GM23338 (cell line): ENCODE measurements at regions not wholly inside any gene's neighbourhood (a gene's known extent, or its start where the extent isn't known, plus 50 kb on each side); places are given as distances from the start of the nearest gene placed in this dataset.

Source experiments
- ATAC-seq: fragments of 200-7000 bp; cut with Tn5 transposase; 3 replicates; pipeline ENCODE4 v1.9.1; 2020
- DNase-seq: peaks from one replicate; pipeline ENCODE4 v3.0.0-alpha.2; 2015; ENCODE audit warnings: low spot score
- H2AFZ ChIP-seq: fragments of 200-600 bp; sonication (generic); 2 replicates; pipeline ENCODE4 v1.8.0; 2016; ENCODE audit warnings: antibody characterized with exemption, mild to moderate bottlenecking, moderate library complexity
- H3F3A ChIP-seq: fragments of 200-600 bp; sonication (generic); replicated peaks from 2 replicates; pipeline ENCODE4 v1.8.0; 2017; ENCODE audit warnings: antibody characterized with exemption, mixed run types, low read depth
- H3K27ac ChIP-seq: fragments of 200-600 bp; sonication (generic); 2 replicates; pipeline ENCODE4 v1.6.1; 2016; ENCODE audit warnings: low read depth
- H3K27me3 ChIP-seq: fragments of 200-600 bp; sonication (generic); 2 replicates; pipeline ENCODE4 v1.8.0; 2016; ENCODE audit warnings: mild to moderate bottlenecking, mixed run types, moderate library complexity; ENCODE audit not compliant: insufficient read depth
- H3K36me3 ChIP-seq: fragments of 200-600 bp; sonication (generic); 2 replicates; pipeline ENCODE4 v1.8.0; 2016; ENCODE audit warnings: mild to moderate bottlenecking; ENCODE audit not compliant: insufficient read depth
- H3K4me1 ChIP-seq: fragments of 200-600 bp; sonication (generic); 2 replicates; pipeline ENCODE4 v1.8.0; 2016; ENCODE audit warnings: mild to moderate bottlenecking, moderate library complexity; ENCODE audit not compliant: insufficient read depth
- H3K4me2 ChIP-seq: fragments of 200-600 bp; sonication (generic); 2 replicates; pipeline ENCODE4 v1.7.1; 2017; ENCODE audit warnings: mixed run types
- H3K4me3 ChIP-seq: fragments of 200-600 bp; sonication (generic); 2 replicates; pipeline ENCODE4 v1.6.1; 2016; ENCODE audit warnings: mixed run types
- H3K79me2 ChIP-seq: fragments of 200-600 bp; sonication (generic); replicated peaks from 2 replicates; pipeline ENCODE4 v1.8.0; 2017; ENCODE audit warnings: mild to moderate bottlenecking; ENCODE audit not compliant: insufficient read depth
- H3K9me2 ChIP-seq: fragments of 200-600 bp; sonication (generic); 2 replicates; pipeline ENCODE4 v1.8.0; 2017; ENCODE audit not compliant: insufficient read depth
- H4K20me1 ChIP-seq: fragments of 200-600 bp; sonication (generic); replicated peaks from 2 replicates; pipeline ENCODE4 v1.8.0; 2017; ENCODE audit warnings: mild to moderate bottlenecking; ENCODE audit not compliant: insufficient read depth
- H3K27ac Mint-ChIP-seq: 2 replicates; pipeline ENCODE4 v1.8.0; 2020; ENCODE audit warnings: inconsistent platforms, mild to moderate bottlenecking, moderate library complexity, mixed read lengths
- H3K27me3 Mint-ChIP-seq: 3 replicates; pipeline ENCODE4 v1.8.0; 2022; ENCODE audit warnings: low read depth, mild to moderate bottlenecking, moderate library complexity, mixed read lengths, inconsistent platforms; ENCODE audit not compliant: insufficient read depth, poor library complexity
- H3K36me3 Mint-ChIP-seq: 3 replicates; pipeline ENCODE4 v1.8.0; 2021; ENCODE audit warnings: low read depth, mild to moderate bottlenecking, inconsistent platforms, moderate library complexity, mixed read lengths
- H3K4me1 Mint-ChIP-seq: 3 replicates; pipeline ENCODE4 v1.8.0; 2020; ENCODE audit warnings: mild to moderate bottlenecking, inconsistent platforms, mixed read lengths
- H3K4me3 Mint-ChIP-seq: 3 replicates; pipeline ENCODE4 v1.8.0; 2021; ENCODE audit warnings: moderate library complexity, mild to moderate bottlenecking, inconsistent platforms, mixed read lengths
- H3K9me3 Mint-ChIP-seq: 3 replicates; pipeline ENCODE4 v1.8.0; 2020; ENCODE audit warnings: moderate library complexity, mild to moderate bottlenecking, inconsistent platforms, mixed read lengths
- CREB1 ChIP-seq: fragments of 250-450 bp; sonication (Bioruptor Pico); IDR thresholded peaks from 2 replicates; pipeline ENCODE4 v1.5.0; 2020; ENCODE audit warnings: low read depth, mild to moderate bottlenecking, moderate library complexity
- EZH2 ChIP-seq: fragments of 200-600 bp; sonication (generic); IDR thresholded peaks from one replicate; pipeline ENCODE4 v1.8.0; 2017; ENCODE audit warnings: antibody characterized with exemption, mild to moderate bottlenecking, low read depth; ENCODE audit not compliant: unreplicated experiment
- EZH2phosphoT487 ChIP-seq: fragments of 200-600 bp; sonication (generic); IDR thresholded peaks from one replicate; pipeline ENCODE4 v1.8.1; 2018; ENCODE audit warnings: antibody characterized with exemption; ENCODE audit not compliant: unreplicated experiment
- JUNB ChIP-seq: IDR thresholded peaks from one replicate; pipeline ENCODE4 v1.6.1; 2016; ENCODE audit warnings: antibody characterized with exemption; ENCODE audit not compliant: unreplicated experiment
- NANOG ChIP-seq: IDR thresholded peaks from 2 replicates; pipeline ENCODE4 v1.6.1; 2016; ENCODE audit warnings: antibody characterized with exemption, borderline replicate concordance
- POLR2AphosphoS5 ChIP-seq: IDR thresholded peaks from 2 replicates; pipeline ENCODE4 v1.6.1; 2016; ENCODE audit warnings: antibody characterized with exemption, low read depth
- REST ChIP-seq: IDR thresholded peaks from one replicate; pipeline ENCODE4 v1.6.1; 2018; ENCODE audit warnings: antibody characterized with exemption; ENCODE audit not compliant: unreplicated experiment
- STAT1 ChIP-seq: IDR thresholded peaks from one replicate; pipeline ENCODE4 v1.6.1; 2016; ENCODE audit warnings: antibody characterized with exemption; ENCODE audit not compliant: unreplicated experiment
- ZNF114 ChIP-seq: fragments of 250-450 bp; sonication (Bioruptor Pico); IDR thresholded peaks from 2 replicates; pipeline ENCODE4 v1.5.0; 2020; ENCODE audit warnings: mild to moderate bottlenecking, moderate library complexity
- ZNF331 ChIP-seq: fragments of 250-450 bp; sonication (Bioruptor Pico); IDR thresholded peaks from 2 replicates; pipeline ENCODE4 v1.5.0; 2020; ENCODE audit warnings: low read depth, mild to moderate bottlenecking, moderate library complexity
- ZNF462 ChIP-seq: fragments of 250-450 bp; sonication (Bioruptor Pico); IDR thresholded peaks from 2 replicates; pipeline ENCODE4 v1.5.0; 2020; ENCODE audit warnings: mild to moderate bottlenecking, moderate library complexity
- TF ChIP-seq, protein P1 (sequence below): IDR thresholded peaks from 2 replicates; pipeline ENCODE4 v1.6.1; 2016; ENCODE audit warnings: antibody characterized with exemption
- TF ChIP-seq, protein P2 (sequence below), 2 experiments: fragments of 200-600 bp in 1 of 2; sonication (generic) in 1 of 2; conservative IDR thresholded peaks; 2 replicates each; pipeline versions ENCODE4 v1.5.1 to v1.6.1; 2016 to 2017; ENCODE audit warnings: antibody characterized with exemption in 2 of 2, low read depth in 2 of 2, mild to moderate bottlenecking in 2 of 2, moderate library complexity in 1 of 2

GRCh38 chr15:94015324-94015723, 216.0 kb upstream of the MCTP2 start:
- Histone ChIP-seq H3K4me2 (no peak overlapping the region), H3K4me1 (peaks cover 19% of the 10 kb centered on the region), H3F3A (no peaks in the 10 kb centered on the region), H3K36me3 (no peaks in the 10 kb centered on the region), H4K20me1 (no peaks in the 10 kb centered on the region), H3K79me2 (no peaks in the 10 kb centered on the region), H2AFZ (no peak overlapping the region), H3K27me3 (no peaks in the 10 kb centered on the region), H3K27ac (no peak overlapping the region), H3K9me2 (0 out of 2 replicates have a peak, but pooled peaks cover 3% of the 10 kb centered on the region), H3K4me3 (no peak overlapping the region)
- H3K27ac Mint-ChIP-seq, result no peak overlapping the region
- H3K27me3 Mint-ChIP-seq, result no peaks in the 10 kb centered on the region
- H3K9me3 Mint-ChIP-seq, result peaks cover 7% of the 10 kb centered on the region; the same call in 1 of the 3 replicates
- H3K4me1 Mint-ChIP-seq, result peaks cover 21% of the 10 kb centered on the region
- no peaks in the 10 kb centered on the region for H3K36me3 Mint-ChIP-seq
- DNase-seq, result no peak
- no peak for ATAC-seq
- no peak overlapping the region for H3K4me3 Mint-ChIP-seq
- TF ChIP-seq ZNF462 (CRISPR knock-in tag) (no peak), CREB1 (no peak), EZH2 (no peak), ZNF331 (CRISPR knock-in tag) (no peak), STAT1 (no peak), NANOG (no peak), JUNB (no peak), POLR2AphosphoS5 (no peak), REST (no peak), ZNF114 (CRISPR knock-in tag) (no peak), EZH2phosphoT487 (no peak)
- TF ChIP-seq, protein P1, sequence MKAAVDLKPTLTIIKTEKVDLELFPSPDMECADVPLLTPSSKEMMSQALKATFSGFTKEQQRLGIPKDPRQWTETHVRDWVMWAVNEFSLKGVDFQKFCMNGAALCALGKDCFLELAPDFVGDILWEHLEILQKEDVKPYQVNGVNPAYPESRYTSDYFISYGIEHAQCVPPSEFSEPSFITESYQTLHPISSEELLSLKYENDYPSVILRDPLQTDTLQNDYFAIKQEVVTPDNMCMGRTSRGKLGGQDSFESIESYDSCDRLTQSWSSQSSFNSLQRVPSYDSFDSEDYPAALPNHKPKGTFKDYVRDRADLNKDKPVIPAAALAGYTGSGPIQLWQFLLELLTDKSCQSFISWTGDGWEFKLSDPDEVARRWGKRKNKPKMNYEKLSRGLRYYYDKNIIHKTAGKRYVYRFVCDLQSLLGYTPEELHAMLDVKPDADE, result no peak
- TF ChIP-seq, protein P2, sequence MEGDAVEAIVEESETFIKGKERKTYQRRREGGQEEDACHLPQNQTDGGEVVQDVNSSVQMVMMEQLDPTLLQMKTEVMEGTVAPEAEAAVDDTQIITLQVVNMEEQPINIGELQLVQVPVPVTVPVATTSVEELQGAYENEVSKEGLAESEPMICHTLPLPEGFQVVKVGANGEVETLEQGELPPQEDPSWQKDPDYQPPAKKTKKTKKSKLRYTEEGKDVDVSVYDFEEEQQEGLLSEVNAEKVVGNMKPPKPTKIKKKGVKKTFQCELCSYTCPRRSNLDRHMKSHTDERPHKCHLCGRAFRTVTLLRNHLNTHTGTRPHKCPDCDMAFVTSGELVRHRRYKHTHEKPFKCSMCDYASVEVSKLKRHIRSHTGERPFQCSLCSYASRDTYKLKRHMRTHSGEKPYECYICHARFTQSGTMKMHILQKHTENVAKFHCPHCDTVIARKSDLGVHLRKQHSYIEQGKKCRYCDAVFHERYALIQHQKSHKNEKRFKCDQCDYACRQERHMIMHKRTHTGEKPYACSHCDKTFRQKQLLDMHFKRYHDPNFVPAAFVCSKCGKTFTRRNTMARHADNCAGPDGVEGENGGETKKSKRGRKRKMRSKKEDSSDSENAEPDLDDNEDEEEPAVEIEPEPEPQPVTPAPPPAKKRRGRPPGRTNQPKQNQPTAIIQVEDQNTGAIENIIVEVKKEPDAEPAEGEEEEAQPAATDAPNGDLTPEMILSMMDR (conservative IDR thresholded peaks at IDR 0.05; ENCODE audit: low read depth in 2 of 2), result no peak
